Liver (tissue), 8 donors: ENCODE measurements at regions not wholly inside any gene's neighbourhood (a gene's known extent, or its start where the extent isn't known, plus 50 kb on each side); places are given as distances from the start of the nearest gene placed in this dataset.
"Not testable (repeated sequence)": the region's sequence is repeated elsewhere in the genome, so short reads cannot be mapped to it uniquely, and the experiment has no call there.

Source experiments
- DNase-seq: peaks from one replicate; pipeline ENCODE4 v3.0.0-alpha.2; 2017; ENCODE audit warnings: low spot score
- H3K27ac ChIP-seq, 2 donors: one replicate each; pipeline ENCODE4 v1.7.0; 2013; ENCODE audit warnings: inconsistent platforms in 2 of 2, low read length in 2 of 2, control low read depth in 1 of 2, low read depth in 1 of 2, mild to moderate bottlenecking in 1 of 2
- H3K27me3 ChIP-seq, 4 donors: one replicate each; pipeline versions ENCODE4 v1.6.1 to v1.7.0; 2013; ENCODE audit warnings: low read length in 3 of 4, inconsistent platforms in 1 of 4, mild to moderate bottlenecking in 1 of 4, moderate library complexity in 1 of 4; ENCODE audit not compliant: control insufficient read depth in 4 of 4, insufficient read depth in 4 of 4
- H3K36me3 ChIP-seq, 4 donors: one replicate each; pipeline versions ENCODE4 v1.6.1 to v1.7.0; 2013; ENCODE audit warnings: low read length in 3 of 4, mild to moderate bottlenecking in 3 of 4, low read depth in 1 of 4, moderate library complexity in 1 of 4; ENCODE audit not compliant: control insufficient read depth in 4 of 4, insufficient read depth in 3 of 4
- H3K4me1 ChIP-seq, 4 donors: one replicate each; pipeline versions ENCODE4 v1.6.1 to v1.7.0; 2013; ENCODE audit warnings: low read length in 3 of 4, mild to moderate bottlenecking in 3 of 4, moderate library complexity in 1 of 4; ENCODE audit not compliant: control insufficient read depth in 4 of 4, insufficient read depth in 4 of 4
- H3K4me3 ChIP-seq, 3 donors: one replicate each; pipeline versions ENCODE4 v1.6.1 to v1.7.0; 2013; ENCODE audit warnings: low read length in 3 of 3, control low read depth in 1 of 3, low read depth in 1 of 3, mild to moderate bottlenecking in 1 of 3
- H3K9ac ChIP-seq, 2 donors: one replicate each; pipeline ENCODE4 v1.7.0; 2013; ENCODE audit warnings: low read length in 2 of 2, mild to moderate bottlenecking in 2 of 2, moderate library complexity in 2 of 2, control low read depth in 1 of 2, low read depth in 1 of 2
- H3K9me3 ChIP-seq, 4 donors: one replicate each; pipeline versions ENCODE4 v1.6.1 to v1.7.0; 2013; ENCODE audit warnings: low read length in 3 of 4; ENCODE audit not compliant: control insufficient read depth in 4 of 4
- ATF3 ChIP-seq: IDR thresholded peaks from 2 replicates; pipeline ENCODE4 v1.6.1; 2016; ENCODE audit warnings: antibody characterized with exemption
- EGR1 ChIP-seq, 2 donors: IDR thresholded peaks; 2 replicates each; pipeline ENCODE4 v1.6.1; 2016 to 2018; ENCODE audit warnings: antibody characterized with exemption in 2 of 2, low read depth in 2 of 2
- FOXA1 ChIP-seq: IDR thresholded peaks from 2 replicates; pipeline ENCODE4 v1.6.1; 2016; ENCODE audit warnings: antibody characterized with exemption
- FOXA2 ChIP-seq: IDR thresholded peaks from 2 replicates; pipeline ENCODE4 v1.6.1; 2016; ENCODE audit warnings: antibody characterized with exemption
- GABPA ChIP-seq, 2 donors: IDR thresholded peaks in 1 of 2; conservative IDR thresholded peaks in 1 of 2; 2 replicates each; pipeline ENCODE4 v1.6.1; 2016; ENCODE audit warnings: antibody characterized with exemption in 2 of 2, mild to moderate bottlenecking in 1 of 2, moderate library complexity in 1 of 2
- HNF4A ChIP-seq, 2 donors: conservative IDR thresholded peaks; 2 replicates each; pipeline ENCODE4 v1.6.1; 2016; ENCODE audit warnings: antibody characterized with exemption in 2 of 2, mild to moderate bottlenecking in 2 of 2
- HNF4G ChIP-seq: IDR thresholded peaks from 2 replicates; pipeline ENCODE4 v1.6.1; 2016; ENCODE audit warnings: antibody characterized with exemption
- JUND ChIP-seq, 2 donors: IDR thresholded peaks; 2 replicates each; pipeline ENCODE4 v1.6.1; 2016; ENCODE audit warnings: antibody characterized with exemption in 2 of 2
- NR2F2 ChIP-seq: IDR thresholded peaks from 2 replicates; pipeline ENCODE4 v1.6.1; 2016; ENCODE audit warnings: antibody characterized with exemption
- RAD21 ChIP-seq, 2 donors: IDR thresholded peaks; 2 replicates each; pipeline ENCODE4 v1.6.1; 2016; ENCODE audit warnings: antibody characterized with exemption in 2 of 2, mild to moderate bottlenecking in 2 of 2
- RXRA ChIP-seq, 2 donors: IDR thresholded peaks; 2 replicates each; pipeline ENCODE4 v1.6.1; 2017 to 2018; ENCODE audit warnings: antibody characterized with exemption in 2 of 2, mild to moderate bottlenecking in 1 of 2
- SP1 ChIP-seq: IDR thresholded peaks from 2 replicates; pipeline ENCODE4 v1.6.1; 2018; ENCODE audit warnings: antibody characterized with exemption, mild to moderate bottlenecking
- TAF1 ChIP-seq: conservative IDR thresholded peaks from 2 replicates; pipeline ENCODE4 v1.6.1; 2016; ENCODE audit warnings: antibody characterized with exemption, mild to moderate bottlenecking
- YY1 ChIP-seq: IDR thresholded peaks from 2 replicates; pipeline ENCODE4 v1.6.1; 2016; ENCODE audit warnings: antibody characterized with exemption, mild to moderate bottlenecking
- WGBS: extraction: QIAGEN DNeasy Blood & Tissue Kit; methylation state at CpG from one replicate; pipeline ENCODE4 v1.1.7; 2013; 5-methylcytosine and 5-hydroxymethylcytosine counted together
- TF ChIP-seq, protein P1 (sequence below): fragments of 150-350 bp; IDR thresholded peaks from 2 replicates; pipeline ENCODE4 v1.5.1; 2017; ENCODE audit warnings: improper control_type of control experiment, low read depth, low read length; ENCODE audit not compliant: missing input control
- TF ChIP-seq, protein P2 (sequence below): IDR thresholded peaks from 2 replicates; pipeline ENCODE4 v1.6.1; 2016; ENCODE audit warnings: antibody characterized with exemption
- TF ChIP-seq, protein P3 (sequence below): IDR thresholded peaks from 2 replicates; pipeline ENCODE4 v1.6.1; 2016; ENCODE audit warnings: antibody characterized with exemption, mild to moderate bottlenecking
- TF ChIP-seq, protein P4 (sequence below): IDR thresholded peaks from 2 replicates; pipeline ENCODE4 v1.6.1; 2016; ENCODE audit warnings: antibody characterized with exemption
- donor health status: healthy.
- donor health status: healthy.
- donor health status: healthy.
- donor health status: healthy.
- donor health status: healthy.

- TF ChIP-seq, protein P1, sequence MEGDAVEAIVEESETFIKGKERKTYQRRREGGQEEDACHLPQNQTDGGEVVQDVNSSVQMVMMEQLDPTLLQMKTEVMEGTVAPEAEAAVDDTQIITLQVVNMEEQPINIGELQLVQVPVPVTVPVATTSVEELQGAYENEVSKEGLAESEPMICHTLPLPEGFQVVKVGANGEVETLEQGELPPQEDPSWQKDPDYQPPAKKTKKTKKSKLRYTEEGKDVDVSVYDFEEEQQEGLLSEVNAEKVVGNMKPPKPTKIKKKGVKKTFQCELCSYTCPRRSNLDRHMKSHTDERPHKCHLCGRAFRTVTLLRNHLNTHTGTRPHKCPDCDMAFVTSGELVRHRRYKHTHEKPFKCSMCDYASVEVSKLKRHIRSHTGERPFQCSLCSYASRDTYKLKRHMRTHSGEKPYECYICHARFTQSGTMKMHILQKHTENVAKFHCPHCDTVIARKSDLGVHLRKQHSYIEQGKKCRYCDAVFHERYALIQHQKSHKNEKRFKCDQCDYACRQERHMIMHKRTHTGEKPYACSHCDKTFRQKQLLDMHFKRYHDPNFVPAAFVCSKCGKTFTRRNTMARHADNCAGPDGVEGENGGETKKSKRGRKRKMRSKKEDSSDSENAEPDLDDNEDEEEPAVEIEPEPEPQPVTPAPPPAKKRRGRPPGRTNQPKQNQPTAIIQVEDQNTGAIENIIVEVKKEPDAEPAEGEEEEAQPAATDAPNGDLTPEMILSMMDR = no peak
Observed at GRCh38 chr6:71228461-71229041, 60.1 kb upstream of the OGFRL1 start (continued).

- no peak overlapping the region for H3K9ac ChIP-seq
- no peak for DNase-seq
- TF ChIP-seq GABPA (IDR thresholded peaks at IDR 0.05 in 1 of 2, conservative IDR thresholded peaks at IDR 0.05 in 1 of 2) (no peak), EGR1 (IDR thresholded peaks at IDR 0.05; ENCODE audit: low read depth in 2 of 2) (no peak), FOXA2 (no peak), YY1 (no peak), ATF3 (no peak), SP1 (no peak), HNF4A (conservative IDR thresholded peaks at IDR 0.05) (no peak), NR2F2 (no peak), RXRA (IDR thresholded peaks at IDR 0.05) (no peak), HNF4G (no peak), RAD21 (IDR thresholded peaks at IDR 0.05) (no peak), TAF1 (no peak), JUND (IDR thresholded peaks at IDR 0.05) (no peak), FOXA1 (no peak)
- TF ChIP-seq, protein P2, sequence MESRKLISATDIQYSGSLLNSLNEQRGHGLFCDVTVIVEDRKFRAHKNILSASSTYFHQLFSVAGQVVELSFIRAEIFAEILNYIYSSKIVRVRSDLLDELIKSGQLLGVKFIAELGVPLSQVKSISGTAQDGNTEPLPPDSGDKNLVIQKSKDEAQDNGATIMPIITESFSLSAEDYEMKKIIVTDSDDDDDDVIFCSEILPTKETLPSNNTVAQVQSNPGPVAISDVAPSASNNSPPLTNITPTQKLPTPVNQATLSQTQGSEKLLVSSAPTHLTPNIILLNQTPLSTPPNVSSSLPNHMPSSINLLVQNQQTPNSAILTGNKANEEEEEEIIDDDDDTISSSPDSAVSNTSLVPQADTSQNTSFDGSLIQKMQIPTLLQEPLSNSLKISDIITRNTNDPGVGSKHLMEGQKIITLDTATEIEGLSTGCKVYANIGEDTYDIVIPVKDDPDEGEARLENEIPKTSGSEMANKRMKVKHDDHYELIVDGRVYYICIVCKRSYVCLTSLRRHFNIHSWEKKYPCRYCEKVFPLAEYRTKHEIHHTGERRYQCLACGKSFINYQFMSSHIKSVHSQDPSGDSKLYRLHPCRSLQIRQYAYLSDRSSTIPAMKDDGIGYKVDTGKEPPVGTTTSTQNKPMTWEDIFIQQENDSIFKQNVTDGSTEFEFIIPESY = no peak
- TF ChIP-seq, protein P1 = no peak
- TF ChIP-seq, protein P3, sequence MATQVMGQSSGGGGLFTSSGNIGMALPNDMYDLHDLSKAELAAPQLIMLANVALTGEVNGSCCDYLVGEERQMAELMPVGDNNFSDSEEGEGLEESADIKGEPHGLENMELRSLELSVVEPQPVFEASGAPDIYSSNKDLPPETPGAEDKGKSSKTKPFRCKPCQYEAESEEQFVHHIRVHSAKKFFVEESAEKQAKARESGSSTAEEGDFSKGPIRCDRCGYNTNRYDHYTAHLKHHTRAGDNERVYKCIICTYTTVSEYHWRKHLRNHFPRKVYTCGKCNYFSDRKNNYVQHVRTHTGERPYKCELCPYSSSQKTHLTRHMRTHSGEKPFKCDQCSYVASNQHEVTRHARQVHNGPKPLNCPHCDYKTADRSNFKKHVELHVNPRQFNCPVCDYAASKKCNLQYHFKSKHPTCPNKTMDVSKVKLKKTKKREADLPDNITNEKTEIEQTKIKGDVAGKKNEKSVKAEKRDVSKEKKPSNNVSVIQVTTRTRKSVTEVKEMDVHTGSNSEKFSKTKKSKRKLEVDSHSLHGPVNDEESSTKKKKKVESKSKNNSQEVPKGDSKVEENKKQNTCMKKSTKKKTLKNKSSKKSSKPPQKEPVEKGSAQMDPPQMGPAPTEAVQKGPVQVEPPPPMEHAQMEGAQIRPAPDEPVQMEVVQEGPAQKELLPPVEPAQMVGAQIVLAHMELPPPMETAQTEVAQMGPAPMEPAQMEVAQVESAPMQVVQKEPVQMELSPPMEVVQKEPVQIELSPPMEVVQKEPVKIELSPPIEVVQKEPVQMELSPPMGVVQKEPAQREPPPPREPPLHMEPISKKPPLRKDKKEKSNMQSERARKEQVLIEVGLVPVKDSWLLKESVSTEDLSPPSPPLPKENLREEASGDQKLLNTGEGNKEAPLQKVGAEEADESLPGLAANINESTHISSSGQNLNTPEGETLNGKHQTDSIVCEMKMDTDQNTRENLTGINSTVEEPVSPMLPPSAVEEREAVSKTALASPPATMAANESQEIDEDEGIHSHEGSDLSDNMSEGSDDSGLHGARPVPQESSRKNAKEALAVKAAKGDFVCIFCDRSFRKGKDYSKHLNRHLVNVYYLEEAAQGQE = no peak
- TF ChIP-seq, protein P4, sequence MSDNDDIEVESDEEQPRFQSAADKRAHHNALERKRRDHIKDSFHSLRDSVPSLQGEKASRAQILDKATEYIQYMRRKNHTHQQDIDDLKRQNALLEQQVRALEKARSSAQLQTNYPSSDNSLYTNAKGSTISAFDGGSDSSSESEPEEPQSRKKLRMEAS = no peak
- no peak overlapping the region for H3K27ac ChIP-seq
- H3K36me3 ChIP-seq = no peaks in the 10 kb centered on the region
- H3K27me3 ChIP-seq = no peaks in the 10 kb centered on the region
- 94% methylated on average over 3 of the region's 3 CpGs for WGBS
- no peaks in the 10 kb centered on the region for H3K9me3 ChIP-seq
- no peak overlapping the region for H3K4me3 ChIP-seq
- H3K4me1 ChIP-seq = no peaks in the 10 kb centered on the region
Observed at GRCh38 chr6:71229477-71229876, 59.1 kb upstream of the OGFRL1 start.

GRCh38 chr6:71232890-71233289 lies 55.7 kb upstream of the OGFRL1 start:
- 92% methylated on average over 4 of the region's 4 CpGs for WGBS

More at GRCh38 chr6:71232890-71233289, 55.7 kb upstream of the OGFRL1 start:
- H3K9ac ChIP-seq, H3K4me3 ChIP-seq, H3K9me3 ChIP-seq, H3K4me1 ChIP-seq, H3K27ac ChIP-seq, H3K36me3 ChIP-seq, H3K27me3 ChIP-seq, DNase-seq: not testable (repeated sequence)
